Activated CD4-positive, alpha-beta T cell treated with anti-CD3 and anti-CD28 coated beads, Interleukin-2, amount 50 U/mL, for 24 hours (primary cell): ENCODE measurements at regions not wholly inside any gene's neighbourhood (a gene's known extent, or its start where the extent isn't known, plus 50 kb on each side); places are given as distances from the start of the nearest gene placed in this dataset.

Experiments
- DNase-seq, 2 donors: peaks; one replicate each; pipeline ENCODE4 v3.0.0-alpha.2; 2020; ENCODE audit warnings: low read depth in 1 of 2, low spot score in 1 of 2

- no peak for DNase-seq
These were observed 206.6 kb downstream of the UACA start for GRCh38 chr15:70556779-70557178.

DNA sequence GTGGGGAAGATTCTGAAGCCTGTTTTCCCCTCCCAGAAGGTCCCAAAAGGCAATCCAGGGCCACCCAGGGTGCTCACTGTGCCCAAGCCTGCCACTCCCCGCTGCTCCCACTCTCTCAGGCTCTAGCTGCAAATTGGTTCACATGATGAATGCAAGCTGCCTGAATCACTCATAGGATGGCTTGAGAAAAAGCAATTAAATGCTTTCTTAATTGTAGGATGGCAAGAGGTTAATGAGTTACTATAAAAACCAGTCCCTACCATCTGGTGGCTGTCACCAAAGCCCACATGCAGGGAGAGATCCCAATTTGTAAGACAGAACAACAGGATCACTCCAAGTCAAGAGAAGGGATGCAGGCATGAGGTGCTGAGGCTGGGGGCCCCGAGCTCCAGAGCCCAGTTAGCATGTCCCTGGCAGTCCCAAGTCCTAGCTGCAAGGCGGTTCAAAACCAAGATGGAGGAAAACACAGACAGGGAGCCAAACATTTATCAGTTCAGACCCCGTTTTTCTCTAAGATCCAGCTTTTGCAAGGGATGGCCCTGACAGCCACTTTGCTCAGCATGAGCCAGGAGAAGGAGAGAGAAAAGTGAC lies 207.1 kb downstream of the UACA start:
- no peak for DNase-seq

DNA sequence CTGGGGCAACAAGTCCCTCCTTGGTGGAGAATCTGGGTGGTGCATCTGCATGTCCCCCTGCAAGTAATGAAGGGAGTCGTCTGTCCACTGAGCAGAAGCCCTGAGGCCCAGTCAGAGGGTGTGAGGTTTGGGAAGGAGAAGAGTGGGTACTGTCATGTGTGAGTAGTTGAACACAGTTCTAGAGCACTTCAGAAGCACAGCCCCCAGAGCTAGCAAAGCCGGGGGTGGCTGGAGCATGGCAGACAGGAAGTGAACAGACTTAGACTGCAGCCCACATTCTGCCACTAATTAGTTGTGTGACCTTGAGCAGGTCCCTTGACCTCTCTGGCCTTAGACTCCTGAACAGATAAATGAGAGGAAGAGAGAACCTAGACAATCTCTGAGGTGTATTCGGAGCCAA lies 207.6 kb downstream of the UACA start:
- no peak for DNase-seq

DNA sequence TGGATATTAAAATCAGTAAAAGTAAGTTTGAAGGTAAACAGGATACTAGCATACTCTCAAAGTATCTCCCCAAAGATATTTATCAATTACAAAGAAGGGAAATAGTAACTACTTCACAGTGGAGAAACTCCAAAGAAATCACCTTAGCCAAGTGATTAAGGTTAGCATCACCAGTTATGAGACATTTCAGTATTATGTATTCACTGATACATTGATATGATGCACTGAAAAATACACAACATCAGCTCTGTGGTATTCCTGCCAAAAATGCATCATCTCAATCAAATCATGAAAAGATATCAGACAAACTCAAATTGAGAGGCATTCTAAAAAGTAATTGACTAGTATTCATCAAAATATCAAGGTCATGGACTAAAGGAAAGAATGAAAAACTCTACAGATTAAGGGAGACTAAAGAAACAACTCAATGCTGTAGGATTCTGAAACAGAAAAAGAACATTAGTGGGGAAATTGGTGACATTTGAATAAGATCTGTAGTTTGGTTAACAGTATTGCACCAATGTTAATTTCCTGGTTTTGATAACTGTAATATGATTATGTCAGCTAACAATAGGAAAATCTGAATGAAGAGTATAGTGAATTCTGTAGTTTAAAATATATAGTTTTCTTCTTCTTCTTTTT lies 215.4 kb downstream of the UACA start:
- DNase-seq, result no peak

GRCh38 chr15:70545526-70545925 lies 217.8 kb downstream of the UACA start:
- DNase-seq, result no peak

- DNase-seq, result no peak
These were observed 221.8 kb downstream of the UACA start for GRCh38 chr15:70541511-70541910.

DNA sequence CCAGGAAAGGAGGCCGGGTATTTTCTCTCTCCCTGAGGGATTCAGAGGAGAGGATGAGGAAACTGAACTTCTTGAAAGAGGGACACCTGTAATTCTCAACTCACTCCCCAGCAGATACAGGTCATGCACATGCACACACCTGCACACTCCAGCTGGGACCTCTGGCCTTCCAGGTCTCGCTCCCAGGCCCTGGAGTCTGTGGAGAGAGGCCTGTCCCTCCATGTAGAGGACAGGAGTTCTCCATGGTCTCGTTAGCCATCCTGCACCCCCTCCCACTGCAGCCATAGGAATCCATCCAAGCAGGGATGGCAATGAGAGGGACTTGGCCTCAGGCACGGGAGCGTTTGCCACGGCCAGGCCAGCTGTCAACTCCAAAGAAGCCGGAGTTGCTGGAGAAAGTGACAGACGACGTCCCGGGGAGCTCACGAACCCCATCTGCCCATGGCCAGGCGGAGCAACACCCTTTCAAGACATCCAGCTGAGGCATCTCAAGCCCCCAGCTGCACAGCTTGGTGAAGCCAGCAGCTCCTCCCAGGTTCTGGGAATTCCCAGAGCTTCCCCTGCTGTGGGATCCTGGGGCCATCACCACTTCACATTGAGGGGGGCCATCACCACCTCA lies 223.3 kb downstream of the UACA start:
- DNase-seq, result no peak

GRCh38 chr15:70539409-70539808 lies 223.9 kb downstream of the UACA start:
- no peak for DNase-seq

DNA sequence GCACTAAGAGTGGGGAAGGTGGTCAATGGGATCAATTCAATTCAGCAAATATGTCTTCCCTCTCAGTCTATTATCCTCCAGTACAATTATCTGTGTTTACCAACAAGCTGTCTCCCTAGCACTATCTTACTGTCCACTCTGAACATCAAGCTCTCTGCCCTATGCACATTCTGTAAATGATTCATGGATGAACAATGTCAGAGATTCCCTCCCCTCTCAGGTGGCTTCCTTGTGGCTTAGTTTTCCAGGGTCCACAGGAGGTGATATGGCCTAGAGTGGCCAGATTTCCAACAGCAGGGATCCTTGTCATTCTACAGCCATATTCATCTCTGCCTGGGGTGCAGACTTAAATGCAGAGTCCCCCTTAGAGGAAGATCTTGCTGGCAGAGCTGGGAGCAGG lies 225.1 kb downstream of the UACA start:
- no peak for DNase-seq

GRCh38 chr15:70535955-70536338 lies 227.4 kb downstream of the UACA start:
- no peak for DNase-seq

- peak in 1 of 2 donors; percentile 18 for DNase-seq
These were observed 228.0 kb downstream of the UACA start for GRCh38 chr15:70535071-70535954.

GRCh38 chr15:70533931-70534742 lies 229.2 kb downstream of the UACA start:
- DNase-seq, result no peak

- no peak for DNase-seq
These were observed 230.7 kb downstream of the UACA start for GRCh38 chr15:70532531-70533186.

DNA sequence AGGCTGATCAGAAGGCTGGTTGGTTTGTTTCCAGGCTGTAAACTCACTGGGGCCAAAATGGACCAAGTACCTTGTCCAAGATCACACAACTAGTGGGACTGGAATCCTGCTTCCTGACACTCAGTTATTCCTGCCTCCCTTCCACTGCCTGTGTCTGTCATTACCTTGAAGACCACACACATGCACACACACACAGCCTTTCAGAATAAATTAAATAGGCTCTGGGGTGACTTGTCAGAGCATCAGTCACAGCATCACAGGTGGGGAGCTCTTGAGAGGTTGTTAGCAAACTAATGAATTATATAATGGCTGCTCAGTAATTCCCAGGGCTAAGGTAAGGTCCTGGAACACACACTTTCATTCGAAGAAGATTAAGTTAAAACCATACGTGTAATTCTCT lies 231.8 kb downstream of the UACA start:
- DNase-seq, result no peak

- DNase-seq, result no peak
These were observed 232.5 kb downstream of the UACA start for GRCh38 chr15:70530906-70531305.

DNA sequence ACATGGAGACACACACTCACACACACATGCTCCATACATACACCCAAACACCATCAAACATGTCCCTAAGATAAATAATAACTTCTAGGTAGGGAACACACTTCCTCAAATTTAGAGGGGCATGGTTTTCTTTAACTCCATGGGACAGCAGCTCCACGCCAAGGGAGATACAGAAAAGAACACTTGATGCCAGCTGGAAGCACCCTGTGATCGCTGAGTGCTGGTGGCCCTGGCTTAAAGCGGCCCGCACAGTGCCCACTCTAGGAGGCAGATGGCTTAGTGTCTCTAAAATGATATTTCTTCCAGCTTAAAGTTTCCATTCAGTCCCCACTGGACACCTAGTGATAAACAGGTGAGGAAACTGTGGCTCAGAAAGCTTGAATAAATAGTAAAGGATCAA lies 232.9 kb downstream of the UACA start:
- DNase-seq, result no peak

- DNase-seq, result no peak
These were observed 233.3 kb downstream of the UACA start for GRCh38 chr15:70530017-70530499.

- DNase-seq, result no peak
These were observed 234.5 kb downstream of the UACA start for GRCh38 chr15:70528816-70529215.

GRCh38 chr15:70528270-70528706 lies 235.1 kb downstream of the UACA start:
- peak in 1 of 2 donors; percentile 57 for DNase-seq

GRCh38 chr15:70526974-70527325 lies 236.4 kb downstream of the UACA start:
- DNase-seq, result no peak
